Keratinocyte (primary cell): ENCODE measurements at regions not wholly inside any gene's neighbourhood (a gene's known extent, or its start where the extent isn't known, plus 50 kb on each side); places are given as distances from the start of the nearest gene placed in this dataset.

Experiments used
- CTCF ChIP-seq, 3 experiments: IDR thresholded peaks in 1 of 3; conservative IDR thresholded peaks in 1 of 3; optimal IDR thresholded peaks in 1 of 3; 2 replicates in 2 of 3; 3 replicates in 1 of 3; pipeline versions ENCODE3 to v1.5.1; 2011; ENCODE audit warnings: low read length in 3 of 3, mild to moderate bottlenecking in 3 of 3, moderate library complexity in 2 of 3, control low read depth in 1 of 3, inconsistent platforms in 1 of 3; ENCODE audit not compliant: insufficient read depth in 2 of 3; ENCODE audit errors: extremely low read depth in 1 of 3
- EZH2 ChIP-seq: IDR thresholded peaks from one replicate; pipeline ENCODE4 v1.6.1; 2012; ENCODE audit warnings: inconsistent platforms, mild to moderate bottlenecking, low read length, moderate library complexity

GRCh38 chr3:134084242-134084950 is 54.7 kb upstream of the SLCO2A1 start:
- TF ChIP-seq EZH2 (no peak), CTCF (optimal IDR thresholded peaks at IDR 0.05 in 1 of 3, IDR thresholded peaks at IDR 0.05 in 1 of 3, conservative IDR thresholded peaks at IDR 0.05 in 1 of 3; ENCODE audit: extremely low read depth in 1 of 3, insufficient read depth in 2 of 3, low read length in 3 of 3) (no peak)
